GM12874 (cell line): ENCODE measurements at regions not wholly inside any gene's neighbourhood (a gene's known extent, or its start where the extent isn't known, plus 50 kb on each side); places are given as distances from the start of the nearest gene placed in this dataset.

ENCODE experiments used
- TF ChIP-seq, protein P1 (sequence below): IDR thresholded peaks from 2 replicates; pipeline ENCODE4 v1.5.1; 2011; ENCODE audit warnings: low read depth, mild to moderate bottlenecking, control low read depth, low read length, moderate library complexity; ENCODE audit not compliant: insufficient read depth

DNA sequence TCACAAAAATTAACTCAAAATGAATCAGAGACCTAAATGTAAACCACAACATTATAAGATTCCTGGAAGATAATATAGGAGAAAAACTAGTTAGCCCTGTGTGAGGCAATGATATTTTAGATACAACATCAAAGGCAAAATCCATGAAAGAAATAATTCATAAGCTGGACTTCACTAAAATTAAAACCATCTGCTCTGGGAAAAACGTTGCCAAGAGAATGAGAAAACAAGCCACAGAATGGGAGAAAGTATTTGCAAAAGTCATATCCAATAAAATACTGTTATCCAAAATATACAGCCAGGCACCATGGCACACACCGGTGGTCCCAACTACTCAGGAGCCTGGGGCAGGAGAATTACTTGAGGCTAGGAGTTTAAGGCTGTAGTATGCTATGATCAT is 70.3 kb downstream of the SYF2 start:
- TF ChIP-seq, protein P1, sequence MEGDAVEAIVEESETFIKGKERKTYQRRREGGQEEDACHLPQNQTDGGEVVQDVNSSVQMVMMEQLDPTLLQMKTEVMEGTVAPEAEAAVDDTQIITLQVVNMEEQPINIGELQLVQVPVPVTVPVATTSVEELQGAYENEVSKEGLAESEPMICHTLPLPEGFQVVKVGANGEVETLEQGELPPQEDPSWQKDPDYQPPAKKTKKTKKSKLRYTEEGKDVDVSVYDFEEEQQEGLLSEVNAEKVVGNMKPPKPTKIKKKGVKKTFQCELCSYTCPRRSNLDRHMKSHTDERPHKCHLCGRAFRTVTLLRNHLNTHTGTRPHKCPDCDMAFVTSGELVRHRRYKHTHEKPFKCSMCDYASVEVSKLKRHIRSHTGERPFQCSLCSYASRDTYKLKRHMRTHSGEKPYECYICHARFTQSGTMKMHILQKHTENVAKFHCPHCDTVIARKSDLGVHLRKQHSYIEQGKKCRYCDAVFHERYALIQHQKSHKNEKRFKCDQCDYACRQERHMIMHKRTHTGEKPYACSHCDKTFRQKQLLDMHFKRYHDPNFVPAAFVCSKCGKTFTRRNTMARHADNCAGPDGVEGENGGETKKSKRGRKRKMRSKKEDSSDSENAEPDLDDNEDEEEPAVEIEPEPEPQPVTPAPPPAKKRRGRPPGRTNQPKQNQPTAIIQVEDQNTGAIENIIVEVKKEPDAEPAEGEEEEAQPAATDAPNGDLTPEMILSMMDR, result no peak

- TF ChIP-seq, protein P1, result no peak
These were observed 74.5 kb downstream of the SYF2 start for GRCh38 chr1:25157846-25158245.

DNA sequence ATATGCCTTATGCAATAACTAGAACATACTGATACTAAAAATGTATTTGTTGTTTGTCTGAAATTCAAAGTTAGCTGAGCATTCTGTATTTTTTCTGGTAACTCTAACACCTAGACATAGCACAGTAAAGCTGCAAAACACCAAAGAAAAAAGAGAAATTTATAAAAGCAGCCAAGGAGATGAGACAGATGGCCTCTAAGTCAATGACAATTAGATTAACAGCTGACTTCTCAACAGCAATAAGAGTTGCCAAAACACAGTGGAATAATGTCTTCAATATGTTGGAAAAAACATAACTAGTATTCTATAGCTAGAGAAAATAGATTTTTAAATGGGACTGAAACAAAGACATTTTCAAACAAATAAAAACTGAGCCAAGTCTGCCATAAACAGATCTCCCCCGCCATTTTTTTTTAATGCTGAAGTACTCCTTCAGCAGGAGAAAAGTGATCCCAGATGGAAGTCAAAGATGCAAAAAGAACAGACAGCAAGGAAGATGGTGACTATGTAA is 81.3 kb downstream of the SYF2 start:
- TF ChIP-seq, protein P1, result no peak

GRCh38 chr1:25148673-25149300 is 83.5 kb downstream of the SYF2 start:
- TF ChIP-seq, protein P1, result peak; percentile 61

DNA sequence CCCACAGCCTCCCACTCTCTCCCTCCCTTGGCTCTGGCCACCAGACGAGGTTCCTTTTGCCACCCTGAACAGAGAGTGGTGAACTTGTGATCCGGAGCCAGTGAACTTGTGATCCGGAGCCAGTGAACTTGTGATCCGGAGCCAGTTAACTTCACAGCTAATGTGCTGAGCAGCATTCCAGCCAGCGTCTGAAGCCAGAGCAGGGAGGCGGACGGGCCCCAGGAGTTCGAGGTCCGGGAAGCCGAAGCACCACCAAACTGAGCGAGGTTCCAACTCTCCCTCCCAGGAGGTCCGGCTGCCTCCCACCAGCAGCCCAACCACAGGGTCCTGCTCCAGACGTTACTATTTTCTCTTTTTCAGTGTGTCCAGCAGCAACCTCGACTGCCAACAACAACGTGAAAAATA is 85.8 kb downstream of the SYF2 start:
- TF ChIP-seq, protein P1, result no peak

GRCh38 chr1:25145775-25146393 is 86.4 kb downstream of the SYF2 start:
- TF ChIP-seq, protein P1, result no peak

- TF ChIP-seq, protein P1, result no peak
These were observed 92.1 kb downstream of the SYF2 start for GRCh38 chr1:25140073-25140797.
